GM12878 (cell line): ENCODE measurements at regions not wholly inside any gene's neighbourhood (a gene's known extent, or its start where the extent isn't known, plus 50 kb on each side); places are given as distances from the start of the nearest gene placed in this dataset.

ENCODE experiments used
- ATAC-seq: fragments of 200-7000 bp; cut with Tn5 transposase; 3 replicates; pipeline ENCODE4 v1.9.1; 2020; ENCODE audit warnings: mild to moderate bottlenecking, moderate library complexity
- BruUV-seq: library from RNA; stranded (reverse); fragments of 400-500 nt; replicated peaks from 2 replicates; lab custom pipeline; 2021; lab: Mats Ljungman, UMichigan
- CTCF ChIA-PET: fragments of 300-600 bp; sonication (Branson Sonifier 250); formaldehyde crosslinking; extraction: SDS; loops from one replicate; lab custom pipeline; 2021; ENCODE audit warnings: inconsistent platforms; lab: Yijun Ruan, JAX
- POLR2A ChIA-PET: fragments of 350-600 bp; formaldehyde crosslinking; extraction: SDS; loops from one replicate; lab custom pipeline; 2021; ENCODE audit warnings: inconsistent platforms; lab: Charles Lee
- RAD21 ChIA-PET: fragments of 300-600 bp; sonication (Branson Sonifier 250); formaldehyde crosslinking; loops from one replicate; lab custom pipeline; 2023; ENCODE audit warnings: antibody characterized with exemption; ENCODE audit not compliant: unreplicated experiment; lab: Charles Lee
- SMC1A ChIA-PET: fragments of 300-600 bp; sonication (Branson Sonifier 250); formaldehyde crosslinking; loops from one replicate; lab custom pipeline; 2023; ENCODE audit not compliant: unreplicated experiment, uncharacterized antibody; lab: Charles Lee
- DNase-seq: peaks from one replicate; pipeline ENCODE4 v3.0.0-alpha.2; 2011; ENCODE audit warnings: low read depth, low spot score
- FAIRE-seq: peaks from 3 replicates; lab custom pipeline; 2011; peaks lifted over from hg19 to GRCh38; lab: Jason Lieb, UNC
- H2AFZ ChIP-seq: 2 replicates; pipeline ENCODE4 v1.6.0; 2011; ENCODE audit warnings: low read depth, low read length, control low read depth; ENCODE audit not compliant: control insufficient read depth
- H3K27ac ChIP-seq: 2 replicates; pipeline ENCODE4 v1.5.1; 2011; ENCODE audit warnings: control low read depth; ENCODE audit not compliant: control insufficient read depth, insufficient read depth
- H3K27me3 ChIP-seq, 2 experiments: replicated peaks in 1 of 2; 2 replicates each; pipeline versions ENCODE4 v1.6.0 to v1.6.1; 2011; ENCODE audit warnings: low read length in 1 of 2; ENCODE audit not compliant: control insufficient read depth in 2 of 2, insufficient read depth in 2 of 2
- H3K36me3 ChIP-seq, 2 experiments: 2 replicates each; pipeline ENCODE4 v1.5.1; 2011; ENCODE audit warnings: low read length in 1 of 2; ENCODE audit not compliant: control insufficient read depth in 2 of 2, insufficient read depth in 2 of 2
- H3K4me1 ChIP-seq: 2 replicates; pipeline ENCODE4 v1.6.1; 2011; ENCODE audit warnings: mild to moderate bottlenecking, low read length, moderate library complexity, mixed read lengths; ENCODE audit not compliant: control insufficient read depth, insufficient read depth
- H3K4me2 ChIP-seq: 2 replicates; pipeline ENCODE4 v1.6.0; 2011; ENCODE audit warnings: control low read depth; ENCODE audit not compliant: control insufficient read depth, insufficient read depth
- H3K4me3 ChIP-seq: fragments of 200-600 bp; sonication (generic); 2 replicates; pipeline ENCODE4 v1.5.1; 2016
- H3K79me2 ChIP-seq: 2 replicates; pipeline ENCODE4 v1.6.0; 2011; ENCODE audit warnings: low read length; ENCODE audit not compliant: control insufficient read depth, insufficient read depth
- H3K9ac ChIP-seq: 2 replicates; pipeline ENCODE4 v1.8.0; 2011; ENCODE audit warnings: low read length, control low read depth, mixed read lengths; ENCODE audit not compliant: control insufficient read depth, insufficient read depth
- H3K9me3 ChIP-seq: replicated peaks from 3 replicates; pipeline ENCODE4 v1.5.1; 2011; ENCODE audit warnings: mild to moderate bottlenecking, low read length; ENCODE audit not compliant: control insufficient read depth, insufficient read depth
- H4K20me1 ChIP-seq: 2 replicates; pipeline ENCODE4 v1.6.0; 2011; ENCODE audit not compliant: control insufficient read depth, insufficient read depth
- BMI1 ChIP-seq: fragments of 450-650 bp; IDR thresholded peaks from 2 replicates; pipeline ENCODE4 v1.6.1; 2016; ENCODE audit warnings: mild to moderate bottlenecking, moderate library complexity, borderline replicate concordance
- HDAC6 ChIP-seq: fragments of 200-600 bp; sonication (generic); IDR thresholded peaks from one replicate; pipeline ENCODE4 v1.8.0; 2017; ENCODE audit warnings: antibody characterized with exemption; ENCODE audit not compliant: unreplicated experiment
- POLR2AphosphoS2 ChIP-seq: IDR thresholded peaks from 2 replicates; pipeline ENCODE4 v1.6.1; 2011; ENCODE audit warnings: low read depth, mild to moderate bottlenecking, low read length, improper control_type of control experiment, moderate library complexity
- POLR2AphosphoS5 ChIP-seq: IDR thresholded peaks from 2 replicates; pipeline ENCODE4 v1.6.1; 2011; ENCODE audit warnings: mild to moderate bottlenecking, low read length, inconsistent platforms
- RCOR1 ChIP-seq: conservative IDR thresholded peaks from 2 replicates; pipeline ENCODE4 v1.6.1; 2012; ENCODE audit warnings: low read depth, low read length, improper control_type of control experiment
- RUNX3 ChIP-seq: IDR thresholded peaks from 2 replicates; pipeline ENCODE4 v1.6.1; 2012; ENCODE audit warnings: low read length, inconsistent platforms
- SPI1 ChIP-seq: IDR thresholded peaks from 2 replicates; pipeline ENCODE4 v1.6.1; 2011; ENCODE audit warnings: low read depth, mild to moderate bottlenecking, low read length, moderate library complexity, borderline replicate concordance; ENCODE audit not compliant: insufficient read depth
- SREBF2 ChIP-seq: IDR thresholded peaks from 2 replicates; pipeline ENCODE4 v1.6.1; 2012; ENCODE audit warnings: mild to moderate bottlenecking, low read length
- ZBED1 ChIP-seq: IDR thresholded peaks from 2 replicates; pipeline ENCODE4 v1.6.1; 2016; ENCODE audit warnings: borderline replicate concordance
- ZNF24 ChIP-seq: fragments of 450-650 bp; IDR thresholded peaks from 2 replicates; pipeline ENCODE4 v1.6.1; 2017; ENCODE audit warnings: antibody characterized with exemption, mild to moderate bottlenecking
- ZNF384 ChIP-seq: IDR thresholded peaks from 2 replicates; pipeline ENCODE4 v1.6.1; 2012; ENCODE audit warnings: low read depth, mild to moderate bottlenecking, low read length, improper control_type of control experiment, borderline replicate concordance
- ZNF622 ChIP-seq: fragments of 450-650 bp; IDR thresholded peaks from 2 replicates; pipeline ENCODE4 v1.6.1; 2017; ENCODE audit warnings: mild to moderate bottlenecking, inconsistent platforms
- ZSCAN29 ChIP-seq: fragments of 450-650 bp; IDR thresholded peaks from 2 replicates; pipeline ENCODE4 v1.6.1; 2017; ENCODE audit warnings: mild to moderate bottlenecking, moderate library complexity
- ZZZ3 ChIP-seq: IDR thresholded peaks from 2 replicates; pipeline ENCODE4 v1.6.1; 2011; ENCODE audit warnings: low read depth; ENCODE audit not compliant: control insufficient read depth, insufficient read length
- WGBS: methylation state at CpG from one replicate; pipeline ENCODE4 v1.1.6; 2016; ENCODE audit warnings: low lambda C conversion rate; ENCODE audit not compliant: insufficient replicate concordance, insufficient coverage; ENCODE audit errors: missing lambda C conversion rate; 5-methylcytosine and 5-hydroxymethylcytosine counted together
- in situ Hi-C: fragments of 300-500 bp; cut with MboI; formaldehyde crosslinking; loops from 9 replicates; pipeline ENCODE4 v1.14.3; 2018; ENCODE audit warnings: mixed read lengths
- intact Hi-C: fragments of 100-400 bp; cut with micrococcal nuclease; formaldehyde crosslinking; loops from one replicate; pipeline ENCODE4 v1.14.2; 2022; ENCODE audit not compliant: unreplicated experiment
- TF ChIP-seq, protein P1 (sequence below): IDR thresholded peaks from 2 replicates; pipeline ENCODE4 v1.6.1; 2011; ENCODE audit warnings: borderline replicate concordance, low read depth, mild to moderate bottlenecking, moderate library complexity, low read length; ENCODE audit not compliant: insufficient read depth, poor library complexity, severe bottlenecking
- TF ChIP-seq, protein P2 (sequence below): fragments of 450-650 bp; IDR thresholded peaks from 2 replicates; pipeline ENCODE4 v1.6.1; 2017; ENCODE audit warnings: borderline replicate concordance

DNA sequence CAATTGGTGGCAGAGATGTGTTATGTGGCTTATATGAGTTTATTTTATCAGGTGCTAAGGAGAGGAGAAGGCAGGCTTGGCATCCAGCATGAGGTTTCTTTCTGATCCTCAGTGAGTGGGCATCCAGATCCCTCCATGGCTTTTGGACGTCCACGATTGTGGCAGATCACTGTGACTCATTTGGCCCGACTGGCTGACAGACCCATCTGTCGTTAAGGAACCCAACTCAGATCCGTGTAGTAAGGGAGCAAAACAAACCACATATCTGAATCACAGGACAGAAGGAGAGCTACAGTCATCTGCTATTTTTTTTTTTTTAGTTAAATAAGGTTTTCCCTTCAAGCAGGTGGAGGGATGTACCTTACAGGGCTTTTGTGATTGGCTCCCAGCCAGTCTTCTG lies 197.0 kb upstream of the KCNH8 start:
- TF ChIP-seq SREBF2 (no peak), ZSCAN29 (no peak), POLR2AphosphoS5 (no peak), RUNX3 (no peak), ZNF622 (no peak), RCOR1 (no peak), ZZZ3 (no peak), ZNF384 (no peak), HDAC6 (no peak), SPI1 (no peak), ZBED1 (no peak), BMI1 (no peak), POLR2AphosphoS2 (no peak), ZNF24 (no peak)
- TF ChIP-seq, protein P1, sequence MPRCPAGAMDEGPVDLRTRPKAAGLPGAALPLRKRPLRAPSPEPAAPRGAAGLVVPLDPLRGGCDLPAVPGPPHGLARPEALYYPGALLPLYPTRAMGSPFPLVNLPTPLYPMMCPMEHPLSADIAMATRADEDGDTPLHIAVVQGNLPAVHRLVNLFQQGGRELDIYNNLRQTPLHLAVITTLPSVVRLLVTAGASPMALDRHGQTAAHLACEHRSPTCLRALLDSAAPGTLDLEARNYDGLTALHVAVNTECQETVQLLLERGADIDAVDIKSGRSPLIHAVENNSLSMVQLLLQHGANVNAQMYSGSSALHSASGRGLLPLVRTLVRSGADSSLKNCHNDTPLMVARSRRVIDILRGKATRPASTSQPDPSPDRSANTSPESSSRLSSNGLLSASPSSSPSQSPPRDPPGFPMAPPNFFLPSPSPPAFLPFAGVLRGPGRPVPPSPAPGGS = no peak
- TF ChIP-seq, protein P2, sequence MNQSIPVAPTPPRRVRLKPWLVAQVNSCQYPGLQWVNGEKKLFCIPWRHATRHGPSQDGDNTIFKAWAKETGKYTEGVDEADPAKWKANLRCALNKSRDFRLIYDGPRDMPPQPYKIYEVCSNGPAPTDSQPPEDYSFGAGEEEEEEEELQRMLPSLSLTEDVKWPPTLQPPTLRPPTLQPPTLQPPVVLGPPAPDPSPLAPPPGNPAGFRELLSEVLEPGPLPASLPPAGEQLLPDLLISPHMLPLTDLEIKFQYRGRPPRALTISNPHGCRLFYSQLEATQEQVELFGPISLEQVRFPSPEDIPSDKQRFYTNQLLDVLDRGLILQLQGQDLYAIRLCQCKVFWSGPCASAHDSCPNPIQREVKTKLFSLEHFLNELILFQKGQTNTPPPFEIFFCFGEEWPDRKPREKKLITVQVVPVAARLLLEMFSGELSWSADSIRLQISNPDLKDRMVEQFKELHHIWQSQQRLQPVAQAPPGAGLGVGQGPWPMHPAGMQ = no peak
- H3K27me3 ChIP-seq = no peaks in the 10 kb centered on the region
- DNase-seq (no peak), ATAC-seq (no peak), FAIRE-seq (no peak)
- no peak overlapping the region for H3K27ac ChIP-seq
- no peaks in the 10 kb centered on the region for H3K79me2 ChIP-seq
- no peak overlapping the region for H3K9ac ChIP-seq
- no TSS peak for BruUV-seq
- no peak overlapping the region for H3K4me2 ChIP-seq
- no peaks in the 10 kb centered on the region for H3K9me3 ChIP-seq
- WGBS = 0% methylated on average over 5 of the region's 5 CpGs
- intact Hi-C loops = no loop called here
- ChIA-PET CTCF (interaction anchor here (0.6 kb wide), 1 partner anchor 1196 kb away, joined by 4 read pairs; no protein-coding TSS in a partner anchor), SMC1A (no interaction called here), RAD21 (no interaction called here), POLR2A (no interaction called here)
- H3K36me3 ChIP-seq = no peaks in the 10 kb centered on the region
- H3K4me3 ChIP-seq = no peak overlapping the region
- no peaks in the 10 kb centered on the region for H4K20me1 ChIP-seq
- no peaks in the 10 kb centered on the region for H3K4me1 ChIP-seq
- no peak overlapping the region for H2AFZ ChIP-seq
- in situ Hi-C loops = no loop called here
